SK-N-SH treated with all-trans-retinoic acid at 6 μM for 48 hours (cell line): ENCODE measurements at regions not wholly inside any gene's neighbourhood (a gene's known extent, or its start where the extent isn't known, plus 50 kb on each side); places are given as distances from the start of the nearest gene placed in this dataset.

Source experiments
- ATAC-seq: fragments of 200-7000 bp; cut with Tn5 transposase; 3 replicates; pipeline ENCODE4 v1.9.1; 2020; ENCODE audit warnings: mild to moderate bottlenecking, moderate library complexity
- ARNTL ChIP-seq: fragments of 450-650 bp; formaldehyde crosslinking; IDR thresholded peaks from 2 replicates; pipeline ENCODE4 v1.5.0; 2020; ENCODE audit warnings: low read depth, mild to moderate bottlenecking, moderate library complexity, borderline replicate concordance
- BACH2 ChIP-seq: fragments of 250-450 bp; sonication (Bioruptor Pico); IDR thresholded peaks from 2 replicates; pipeline ENCODE4 v1.9.0; 2021; ENCODE audit warnings: mild to moderate bottlenecking, borderline replicate concordance
- CSDC2 ChIP-seq: fragments of 250-450 bp; sonication (Bioruptor Pico); IDR thresholded peaks from 2 replicates; pipeline ENCODE4 v1.5.0; 2020; ENCODE audit warnings: mild to moderate bottlenecking, moderate library complexity
- CSRNP3 ChIP-seq: fragments of 250-450 bp; sonication (Bioruptor Pico); IDR thresholded peaks from 2 replicates; pipeline ENCODE4 v1.5.1; 2021; ENCODE audit warnings: mild to moderate bottlenecking, moderate library complexity
- ESRRG ChIP-seq: fragments of 250-450 bp; sonication (Bioruptor Pico); IDR thresholded peaks from 2 replicates; pipeline ENCODE4 v1.6.1; 2021; ENCODE audit warnings: mild to moderate bottlenecking
- GLIS3 ChIP-seq: fragments of 250-450 bp; sonication (Bioruptor Pico); IDR thresholded peaks from 2 replicates; pipeline ENCODE4 v1.5.0; 2020; ENCODE audit warnings: mild to moderate bottlenecking, moderate library complexity
- ISL1 ChIP-seq: fragments of 250-450 bp; sonication (Bioruptor Pico); IDR thresholded peaks from 2 replicates; pipeline ENCODE4 v2.1.2; 2022; ENCODE audit warnings: mild to moderate bottlenecking, moderate library complexity
- OSR1 ChIP-seq: fragments of 250-450 bp; sonication (Bioruptor Pico); IDR thresholded peaks from 2 replicates; pipeline ENCODE4 v1.8.0; 2022; ENCODE audit warnings: moderate library complexity, mild to moderate bottlenecking, inconsistent platforms
- PATZ1 ChIP-seq: fragments of 250-450 bp; sonication (Bioruptor Pico); IDR thresholded peaks from 2 replicates; pipeline ENCODE4 v1.8.0; 2020; ENCODE audit warnings: mild to moderate bottlenecking, moderate library complexity, borderline replicate concordance
- POU6F1 ChIP-seq: fragments of 250-450 bp; sonication (Bioruptor Pico); IDR thresholded peaks from 2 replicates; pipeline ENCODE4 v1.8.0; 2021; ENCODE audit warnings: low read depth, mild to moderate bottlenecking, moderate library complexity, borderline replicate concordance
- RARB ChIP-seq: fragments of 250-450 bp; sonication (Bioruptor Pico); IDR thresholded peaks from 2 replicates; pipeline ENCODE4 v1.8.0; 2021; ENCODE audit warnings: mild to moderate bottlenecking, moderate library complexity
- SNAI2 ChIP-seq: fragments of 250-450 bp; sonication (Bioruptor Pico); IDR thresholded peaks from 2 replicates; pipeline ENCODE4 v1.5.0; 2020; ENCODE audit warnings: mild to moderate bottlenecking, moderate library complexity
- TCF4 ChIP-seq: fragments of 250-450 bp; sonication (Bioruptor Pico); IDR thresholded peaks from 2 replicates; pipeline ENCODE4 v1.8.0; 2021; ENCODE audit warnings: mild to moderate bottlenecking, moderate library complexity, borderline replicate concordance
- TOX ChIP-seq: fragments of 250-450 bp; sonication (Bioruptor Pico); IDR thresholded peaks from 2 replicates; pipeline ENCODE4 v1.8.0; 2021; ENCODE audit warnings: mild to moderate bottlenecking, moderate library complexity, borderline replicate concordance
- TSHZ2 ChIP-seq: fragments of 250-450 bp; sonication (Bioruptor Pico); IDR thresholded peaks from 2 replicates; pipeline ENCODE4 v1.5.0; 2020; ENCODE audit warnings: mild to moderate bottlenecking, moderate library complexity
- ZC3H10 ChIP-seq: fragments of 250-450 bp; sonication (Bioruptor Pico); IDR thresholded peaks from 2 replicates; pipeline ENCODE4 v1.5.1; 2021; ENCODE audit warnings: mild to moderate bottlenecking, moderate library complexity
- ZFP3 ChIP-seq: fragments of 250-450 bp; sonication (Bioruptor Pico); IDR thresholded peaks from 2 replicates; pipeline ENCODE4 v1.5.0; 2020; ENCODE audit warnings: mild to moderate bottlenecking, moderate library complexity
- ZFP30 ChIP-seq: fragments of 450-650 bp; formaldehyde crosslinking; IDR thresholded peaks from 2 replicates; pipeline ENCODE4 v1.5.0; 2022; ENCODE audit warnings: mild to moderate bottlenecking, moderate library complexity
- ZNF565 ChIP-seq: fragments of 450-650 bp; formaldehyde crosslinking; conservative IDR thresholded peaks from 2 replicates; pipeline ENCODE4 v1.5.0; 2020; ENCODE audit warnings: low read depth, mild to moderate bottlenecking, moderate library complexity
- ZNF70 ChIP-seq: fragments of 450-650 bp; formaldehyde crosslinking; IDR thresholded peaks from 2 replicates; pipeline ENCODE4 v1.5.0; 2020; ENCODE audit warnings: mild to moderate bottlenecking, moderate library complexity

- TF ChIP-seq ZC3H10 (CRISPR knock-in tag) (no peak), ZNF70 (CRISPR knock-in tag) (no peak), GLIS3 (no peak), PATZ1 (no peak), SNAI2 (CRISPR knock-in tag) (no peak), OSR1 (no peak), TCF4 (CRISPR knock-in tag) (no peak), ZFP3 (CRISPR knock-in tag) (no peak), ZNF565 (CRISPR knock-in tag) (no peak), ARNTL (CRISPR knock-in tag) (no peak), ISL1 (CRISPR knock-in tag) (no peak), CSRNP3 (no peak), TOX (CRISPR knock-in tag) (no peak), ESRRG (CRISPR knock-in tag) (no peak), RARB (CRISPR knock-in tag) (no peak), POU6F1 (no peak), CSDC2 (CRISPR knock-in tag) (no peak), TSHZ2 (CRISPR knock-in tag) (no peak)
- ATAC-seq = no peak
These were observed 288.1 kb upstream of the PCDH10 start for GRCh38 chr4:132860976-132861375.

GRCh38 chr4:132863619-132864018 is 285.5 kb upstream of the PCDH10 start:
- no peak for TF ChIP-seq ARNTL (CRISPR knock-in tag)
- no peak for TF ChIP-seq CSDC2 (CRISPR knock-in tag)
- no peak for TF ChIP-seq SNAI2 (CRISPR knock-in tag)
- TF ChIP-seq BACH2 = no peak
- TF ChIP-seq CSRNP3 = no peak
- TF ChIP-seq, all 23 proteins: peak for 0
- ATAC-seq = no peak

- no peak for ATAC-seq
- TF ChIP-seq GLIS3 (no peak), ZFP30 (CRISPR knock-in tag) (no peak), ZNF70 (CRISPR knock-in tag) (no peak), CSRNP3 (no peak), BACH2 (no peak)
These were observed 283.6 kb upstream of the PCDH10 start for GRCh38 chr4:132865458-132865857.
